LNCaP clone FGC (cell line): ENCODE measurements at regions not wholly inside any gene's neighbourhood (a gene's known extent, or its start where the extent isn't known, plus 50 kb on each side); places are given as distances from the start of the nearest gene placed in this dataset.

Experiments
- DNase-seq: peaks from one replicate; pipeline ENCODE4 v3.0.0-alpha.2; 2011; ENCODE audit warnings: low read depth
- H3K4me3 ChIP-seq: 2 replicates; pipeline ENCODE4 v1.5.1; 2011; ENCODE audit warnings: mild to moderate bottlenecking, low read depth, low read length, control low read depth
- TF ChIP-seq, protein P1 (sequence below): IDR thresholded peaks from 2 replicates; pipeline ENCODE4 v1.5.1; 2012; ENCODE audit warnings: mild to moderate bottlenecking; ENCODE audit not compliant: control insufficient read depth, insufficient read depth; ENCODE audit errors: extremely low read depth

DNA sequence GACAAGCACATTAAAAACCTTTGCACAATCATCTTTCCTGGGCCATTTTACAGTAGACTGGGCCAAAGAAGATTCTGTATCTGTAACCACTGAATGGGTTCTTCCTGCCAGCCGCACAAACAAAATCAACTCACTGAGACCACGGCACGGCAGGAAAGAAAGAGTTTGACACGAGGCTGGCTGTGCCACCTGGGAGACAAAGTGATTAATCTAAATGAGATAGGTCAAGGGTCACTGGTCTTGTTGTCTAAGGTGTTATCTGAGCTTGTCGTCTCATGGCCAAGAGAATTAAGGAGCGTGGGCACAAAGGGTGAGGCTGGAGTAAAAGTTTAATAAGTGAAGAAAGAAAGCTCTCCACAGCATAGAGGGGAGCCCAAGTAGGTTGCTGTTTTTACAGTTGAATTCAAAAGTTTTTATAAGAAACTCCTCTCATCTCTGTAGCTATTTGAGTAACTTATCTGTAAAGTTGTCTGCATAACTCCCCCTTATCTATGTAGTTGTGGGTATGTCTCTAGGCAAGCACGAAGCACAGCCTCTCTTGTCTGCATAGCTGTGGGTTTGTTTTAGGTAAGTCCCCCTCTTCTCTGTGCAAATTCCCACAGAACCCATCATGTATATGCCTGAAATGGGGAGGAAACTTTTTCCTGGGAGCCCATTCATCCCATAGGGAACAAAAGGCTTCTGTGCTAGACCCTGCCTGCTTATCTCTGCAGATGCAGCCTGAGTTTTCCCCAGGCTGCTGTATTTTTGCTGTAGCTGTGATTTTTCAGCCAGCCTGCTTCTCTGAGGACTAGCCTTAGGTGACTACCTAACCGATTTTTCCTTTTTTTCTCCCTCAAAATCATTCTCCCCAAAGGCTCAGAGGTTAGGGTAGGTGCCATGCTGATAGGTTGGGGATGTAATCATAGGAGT lies 1314.6 kb upstream of the TMEM132C start:
- H3K4me3 ChIP-seq, result no peak overlapping the region
- TF ChIP-seq, protein P1, sequence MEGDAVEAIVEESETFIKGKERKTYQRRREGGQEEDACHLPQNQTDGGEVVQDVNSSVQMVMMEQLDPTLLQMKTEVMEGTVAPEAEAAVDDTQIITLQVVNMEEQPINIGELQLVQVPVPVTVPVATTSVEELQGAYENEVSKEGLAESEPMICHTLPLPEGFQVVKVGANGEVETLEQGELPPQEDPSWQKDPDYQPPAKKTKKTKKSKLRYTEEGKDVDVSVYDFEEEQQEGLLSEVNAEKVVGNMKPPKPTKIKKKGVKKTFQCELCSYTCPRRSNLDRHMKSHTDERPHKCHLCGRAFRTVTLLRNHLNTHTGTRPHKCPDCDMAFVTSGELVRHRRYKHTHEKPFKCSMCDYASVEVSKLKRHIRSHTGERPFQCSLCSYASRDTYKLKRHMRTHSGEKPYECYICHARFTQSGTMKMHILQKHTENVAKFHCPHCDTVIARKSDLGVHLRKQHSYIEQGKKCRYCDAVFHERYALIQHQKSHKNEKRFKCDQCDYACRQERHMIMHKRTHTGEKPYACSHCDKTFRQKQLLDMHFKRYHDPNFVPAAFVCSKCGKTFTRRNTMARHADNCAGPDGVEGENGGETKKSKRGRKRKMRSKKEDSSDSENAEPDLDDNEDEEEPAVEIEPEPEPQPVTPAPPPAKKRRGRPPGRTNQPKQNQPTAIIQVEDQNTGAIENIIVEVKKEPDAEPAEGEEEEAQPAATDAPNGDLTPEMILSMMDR, result no peak

DNA sequence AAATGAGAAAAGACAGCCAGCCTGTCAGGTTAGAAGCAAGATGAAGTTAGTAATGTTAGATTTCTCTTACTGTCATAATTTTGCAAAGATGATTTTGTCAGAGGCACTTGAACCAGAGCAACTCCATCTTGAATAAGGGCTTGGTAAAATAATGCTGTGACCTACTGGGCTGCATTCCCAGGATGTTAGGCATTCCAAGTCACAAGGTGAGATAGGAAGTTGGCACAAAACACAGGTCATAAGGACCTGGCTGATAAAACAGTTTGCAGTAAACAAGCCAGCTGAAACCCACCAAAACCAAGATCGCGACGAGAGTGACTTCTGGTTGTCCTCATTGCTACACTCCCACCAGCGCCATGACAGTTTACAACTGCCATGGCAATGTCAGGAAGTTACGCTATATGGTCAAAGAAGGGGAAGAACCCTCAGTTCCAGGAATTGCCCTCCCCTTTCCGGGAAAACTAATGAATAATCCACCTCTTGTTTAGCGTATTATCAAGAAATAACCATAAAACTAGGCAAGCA lies 1313.5 kb upstream of the TMEM132C start:
- H3K4me3 ChIP-seq, result no peak overlapping the region
- DNase-seq, result no peak
- TF ChIP-seq, protein P1, result no peak

More for the DNA sequence above, 1314.6 kb upstream of the TMEM132C start:
- no peak for DNase-seq

DNA sequence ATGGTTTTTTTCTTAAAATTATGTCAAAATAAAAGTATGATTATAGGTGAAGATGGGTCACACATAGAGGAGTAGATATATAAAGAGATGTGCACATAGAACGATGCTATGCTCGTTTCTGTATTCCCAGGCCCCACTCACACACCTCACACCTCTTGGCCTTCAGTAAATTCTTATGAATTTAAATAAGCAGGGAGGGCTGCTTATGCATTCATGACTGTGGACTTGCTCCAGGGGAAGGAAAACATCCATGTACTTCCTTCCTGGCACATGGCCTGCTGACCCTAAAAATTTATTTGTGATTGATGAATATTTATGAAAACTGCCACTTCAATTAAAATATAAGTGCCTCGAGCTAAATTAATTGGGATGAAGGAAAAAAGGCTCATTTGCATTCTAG lies 1306.7 kb upstream of the TMEM132C start:
- DNase-seq, result no peak
- no peak overlapping the region for H3K4me3 ChIP-seq
- TF ChIP-seq, protein P1, result no peak

DNA sequence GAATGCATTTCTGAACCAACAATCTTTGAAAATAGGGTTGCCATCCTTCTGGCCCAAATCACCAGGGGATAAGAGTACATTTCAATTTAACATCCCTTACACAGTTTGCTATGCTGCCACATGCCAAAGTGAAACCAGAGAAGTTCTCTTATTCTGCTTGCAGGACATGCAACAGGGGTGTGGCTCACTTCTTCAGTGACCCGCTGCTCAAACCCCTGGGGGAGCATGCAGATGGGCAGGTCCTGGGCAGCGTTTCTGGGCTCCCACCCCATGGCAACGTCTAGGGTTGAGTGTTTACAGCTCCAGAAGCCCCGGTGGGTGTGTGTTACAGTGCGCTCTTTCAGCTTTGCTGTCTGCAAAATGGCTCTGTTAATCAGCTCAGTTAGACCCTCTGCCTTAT lies 1306.3 kb upstream of the TMEM132C start:
- no peak overlapping the region for H3K4me3 ChIP-seq
- DNase-seq, result no peak

DNA sequence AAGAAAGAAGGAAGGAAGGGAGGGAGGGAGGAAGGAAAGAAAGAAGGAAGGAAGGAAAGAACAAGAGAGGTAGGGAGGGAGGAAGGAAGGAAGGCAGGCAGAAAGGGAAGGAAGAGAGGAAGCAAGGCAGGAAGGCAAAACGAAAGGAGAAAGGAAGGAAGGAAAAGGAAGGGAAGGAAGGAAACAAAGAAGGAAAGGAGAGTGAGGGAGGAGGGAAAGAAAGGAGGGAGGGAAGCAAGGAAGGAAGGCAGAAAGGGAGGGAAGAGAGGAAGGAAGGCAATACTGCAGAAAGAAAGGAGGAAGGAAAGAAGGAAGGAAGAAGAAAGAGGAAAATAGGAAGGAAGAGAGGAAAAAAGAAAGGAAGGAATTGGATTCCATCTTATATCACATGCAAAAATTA lies 1303.1 kb upstream of the TMEM132C start:
- no peak overlapping the region for H3K4me3 ChIP-seq
- TF ChIP-seq, protein P1, result no peak
- no peak for DNase-seq

More for the DNA sequence above, 1306.3 kb upstream of the TMEM132C start:
- TF ChIP-seq, protein P1, result no peak

DNA sequence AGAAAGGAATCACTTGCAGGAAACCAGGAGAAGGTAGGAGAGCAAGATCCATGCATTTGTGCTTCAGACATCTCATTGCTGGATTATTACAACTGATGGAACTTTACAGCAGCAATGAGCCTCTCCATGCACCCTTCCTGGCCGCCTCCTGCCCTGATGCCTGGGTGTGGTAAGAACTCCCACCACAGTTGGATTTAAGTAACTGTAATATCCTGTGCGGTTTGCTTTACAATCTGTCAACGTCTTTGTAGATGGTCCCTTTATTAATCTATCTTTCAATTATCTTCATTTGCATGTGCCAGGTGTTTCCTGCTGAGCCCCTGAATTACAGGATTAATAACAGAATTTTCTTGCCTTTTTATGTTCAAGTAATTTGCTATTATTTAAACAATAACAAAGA lies 1300.5 kb upstream of the TMEM132C start:
- no peak for DNase-seq
- H3K4me3 ChIP-seq, result no peak overlapping the region
- TF ChIP-seq, protein P1, result no peak

DNA sequence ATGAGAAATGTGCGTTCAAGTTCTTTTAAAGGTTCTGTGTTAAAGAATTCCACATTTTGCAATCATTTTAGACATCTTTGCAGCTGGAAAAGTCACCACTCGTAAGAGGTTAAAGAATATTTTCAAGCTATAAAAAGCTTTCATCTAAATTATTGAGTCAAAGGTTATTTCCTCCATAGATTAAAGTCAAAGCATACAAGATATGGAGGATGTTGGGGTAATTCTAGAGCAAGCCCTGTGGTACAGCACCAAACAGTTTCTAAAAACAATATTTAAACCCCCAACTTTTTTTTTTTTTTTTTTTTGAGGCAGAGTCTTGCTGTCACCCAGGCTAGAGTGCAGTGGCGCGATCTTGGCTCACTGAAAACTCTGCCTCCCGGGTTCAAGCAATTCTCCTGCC lies 1299.8 kb upstream of the TMEM132C start:
- no peak overlapping the region for H3K4me3 ChIP-seq
- TF ChIP-seq, protein P1, result no peak
- no peak for DNase-seq
